Nephron (organoid): ENCODE measurements at regions not wholly inside any gene's neighbourhood (a gene's known extent, or its start where the extent isn't known, plus 50 kb on each side); places are given as distances from the start of the nearest gene placed in this dataset.

Experiments used
- H3K27ac Mint-ChIP-seq, 3 experiments: 2 replicates each; pipeline ENCODE4 v1.8.0; 2020; ENCODE audit warnings: mixed read lengths in 3 of 3, mild to moderate bottlenecking in 2 of 3, moderate library complexity in 1 of 3
- H3K27me3 Mint-ChIP-seq: 2 replicates; pipeline ENCODE4 v1.8.0; 2021; ENCODE audit warnings: low read depth, mild to moderate bottlenecking, moderate library complexity, mixed read lengths
- H3K36me3 Mint-ChIP-seq: 2 replicates; pipeline ENCODE4 v1.8.0; 2020; ENCODE audit warnings: low read depth, mixed read lengths
- H3K4me1 Mint-ChIP-seq: 2 replicates; pipeline ENCODE4 v1.8.0; 2020; ENCODE audit warnings: mixed read lengths
- H3K4me3 Mint-ChIP-seq, 3 experiments: 2 replicates each; pipeline ENCODE4 v1.8.0; 2020; ENCODE audit warnings: mild to moderate bottlenecking in 3 of 3, mixed read lengths in 3 of 3, moderate library complexity in 2 of 3
- H3K9me3 Mint-ChIP-seq: 2 replicates; pipeline ENCODE4 v1.8.0; 2020; ENCODE audit warnings: mixed read lengths
- CTCF ChIP-seq, 3 experiments: fragments of 200-600 bp; sonication (generic); IDR thresholded peaks; one replicate each; pipeline ENCODE4 v1.5.0; 2021; ENCODE audit warnings: antibody characterized with exemption in 3 of 3; ENCODE audit not compliant: unreplicated experiment in 3 of 3

GRCh38 chr20:16666272-16666671 is 63.6 kb upstream of the SNRPB2 start:
- TF ChIP-seq CTCF (IDR thresholded peaks at IDR 0.05; ENCODE audit: unreplicated experiment in 3 of 3): peak in 2 of 3 experiments; percentile 16 to 20
- Mint-ChIP-seq H3K4me1 (peaks cover 25% of the 10 kb centered on the region), H3K4me3 (no peak overlapping the region), H3K27ac (no peak overlapping the region), H3K36me3 (no peaks in the 10 kb centered on the region), H3K27me3 (peaks cover 3% of the 10 kb centered on the region), H3K9me3 (peaks cover 4% of the 10 kb centered on the region)

GRCh38 chr20:16664020-16664419 is 65.8 kb upstream of the SNRPB2 start:
- Mint-ChIP-seq H3K4me1 (peaks cover 27% of the 10 kb centered on the region), H3K27ac (peak overlapping the region; percentile 6 to 56 (median 6)), H3K9me3 (no peaks in the 10 kb centered on the region), H3K4me3 (no peak overlapping the region), H3K36me3 (no peaks in the 10 kb centered on the region), H3K27me3 (peaks cover 3% of the 10 kb centered on the region)
- TF ChIP-seq CTCF (IDR thresholded peaks at IDR 0.05; ENCODE audit: unreplicated experiment in 3 of 3): no peak

- no peak for TF ChIP-seq CTCF (IDR thresholded peaks at IDR 0.05; ENCODE audit: unreplicated experiment in 3 of 3)
- H3K36me3 Mint-ChIP-seq: no peaks in the 10 kb centered on the region
- peaks cover 3% of the 10 kb centered on the region for H3K27me3 Mint-ChIP-seq
- H3K4me3 Mint-ChIP-seq: no peak overlapping the region
- peaks cover 27% of the 10 kb centered on the region for H3K4me1 Mint-ChIP-seq
- H3K27ac Mint-ChIP-seq: peak overlapping the region; percentile 9 to 33 (median 22)
- H3K9me3 Mint-ChIP-seq: peaks cover 9% of the 10 kb centered on the region
These were observed 67.4 kb upstream of the SNRPB2 start for GRCh38 chr20:16662467-16662866.

GRCh38 chr20:16661756-16662155 is 68.1 kb upstream of the SNRPB2 start:
- Mint-ChIP-seq H3K4me1 (peaks cover 27% of the 10 kb centered on the region), H3K9me3 (peaks cover 15% of the 10 kb centered on the region), H3K4me3 (no peak overlapping the region), H3K36me3 (no peaks in the 10 kb centered on the region), H3K27ac (peak overlapping the region in 2 of 3 experiments; percentile 9 to 33), H3K27me3 (peaks cover 3% of the 10 kb centered on the region)
- TF ChIP-seq CTCF (IDR thresholded peaks at IDR 0.05; ENCODE audit: unreplicated experiment in 3 of 3): no peak

- no peaks in the 10 kb centered on the region for H3K27me3 Mint-ChIP-seq
- H3K27ac Mint-ChIP-seq: no peak overlapping the region
- peaks cover 17% of the 10 kb centered on the region for H3K9me3 Mint-ChIP-seq
- no peak overlapping the region for H3K4me3 Mint-ChIP-seq
- no peaks in the 10 kb centered on the region for H3K36me3 Mint-ChIP-seq
- no peak for TF ChIP-seq CTCF (IDR thresholded peaks at IDR 0.05; ENCODE audit: unreplicated experiment in 3 of 3)
- no peaks in the 10 kb centered on the region for H3K4me1 Mint-ChIP-seq
These were observed 74.8 kb upstream of the SNRPB2 start for GRCh38 chr20:16654858-16655535.

GRCh38 chr20:16653266-16653665 is 76.6 kb upstream of the SNRPB2 start:
- Mint-ChIP-seq H3K27me3 (no peaks in the 10 kb centered on the region), H3K4me1 (no peaks in the 10 kb centered on the region), H3K9me3 (peaks cover 15% of the 10 kb centered on the region), H3K36me3 (no peaks in the 10 kb centered on the region), H3K27ac (no peak overlapping the region), H3K4me3 (no peak overlapping the region)
- TF ChIP-seq CTCF (IDR thresholded peaks at IDR 0.05; ENCODE audit: unreplicated experiment in 3 of 3): no peak
